Cerebellar cortex (tissue), 1 donor: ENCODE measurements at regions not wholly inside any gene's neighbourhood (a gene's known extent, or its start where the extent isn't known, plus 50 kb on each side); places are given as distances from the start of the nearest gene placed in this dataset.

Source experiments
- DNase-seq: peaks from one replicate; pipeline ENCODE4 v3.0.0-alpha.2; 2015; ENCODE audit warnings: low spot score

- DNase-seq = no peak
These were observed 319.7 kb upstream of the ARGLU1 start for GRCh38 chr13:106887686-106888085.

- DNase-seq = no peak
These were observed 316.0 kb upstream of the ARGLU1 start for GRCh38 chr13:106883976-106884375.

DNA sequence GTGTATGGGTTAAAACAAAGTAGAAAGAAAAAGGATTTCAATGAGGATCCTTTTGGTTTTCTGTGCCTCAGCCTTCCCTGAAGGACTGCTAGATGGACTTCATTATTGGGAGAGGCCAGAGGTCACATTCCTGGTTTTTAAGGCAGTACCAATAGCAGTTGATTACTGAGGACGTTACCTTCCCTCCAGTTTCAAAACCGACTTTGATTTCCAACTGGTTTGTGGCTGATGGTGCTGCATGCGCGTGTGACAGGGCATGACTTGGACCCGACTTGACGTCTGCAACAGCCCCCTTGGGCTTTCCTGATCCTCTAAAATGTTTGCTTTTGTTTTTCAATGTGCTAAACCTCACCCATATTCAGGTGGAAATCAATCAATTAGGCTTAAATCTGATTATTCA lies 314.3 kb upstream of the ARGLU1 start:
- no peak for DNase-seq

DNA sequence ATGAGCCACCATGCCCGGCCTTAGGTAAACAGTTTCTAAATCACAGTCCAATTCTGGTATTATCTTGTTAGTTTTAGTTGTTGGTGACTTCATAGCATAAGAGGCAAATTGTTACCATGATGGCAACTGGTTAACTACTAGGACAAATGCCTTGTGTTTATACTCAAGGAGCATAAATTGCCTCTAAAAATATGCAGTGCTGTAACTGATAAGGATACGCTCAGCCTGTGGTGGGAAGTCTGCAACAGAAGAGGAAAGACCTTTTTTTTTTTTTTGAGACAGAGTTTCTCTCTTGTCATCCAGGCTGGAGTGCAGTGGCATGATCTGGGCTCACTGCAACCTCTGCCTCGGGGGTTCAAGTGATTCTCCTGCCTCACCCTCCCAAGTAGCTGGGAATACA lies 311.9 kb upstream of the ARGLU1 start:
- DNase-seq = no peak

GRCh38 chr13:106874323-106874722 lies 306.4 kb upstream of the ARGLU1 start:
- no peak for DNase-seq

DNA sequence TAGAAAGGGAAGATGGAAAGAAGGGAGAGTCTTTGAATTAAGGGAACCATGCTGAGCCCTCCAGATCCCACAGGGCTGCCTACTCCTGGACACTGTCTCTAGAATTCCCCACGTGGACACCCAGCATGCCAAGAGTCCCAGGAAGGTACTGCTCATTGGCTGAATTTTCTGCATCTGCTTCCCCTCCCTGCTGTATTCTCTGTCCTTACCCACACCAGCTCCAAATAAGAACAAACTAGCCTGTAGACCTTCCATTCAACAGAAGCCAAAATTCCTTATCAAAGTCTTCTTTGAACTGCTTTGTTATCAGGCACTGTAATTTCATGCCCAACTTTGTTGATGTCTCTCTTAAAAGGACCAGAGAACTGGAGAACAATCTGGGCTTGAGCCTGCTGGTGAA lies 305.9 kb upstream of the ARGLU1 start:
- no peak for DNase-seq

DNA sequence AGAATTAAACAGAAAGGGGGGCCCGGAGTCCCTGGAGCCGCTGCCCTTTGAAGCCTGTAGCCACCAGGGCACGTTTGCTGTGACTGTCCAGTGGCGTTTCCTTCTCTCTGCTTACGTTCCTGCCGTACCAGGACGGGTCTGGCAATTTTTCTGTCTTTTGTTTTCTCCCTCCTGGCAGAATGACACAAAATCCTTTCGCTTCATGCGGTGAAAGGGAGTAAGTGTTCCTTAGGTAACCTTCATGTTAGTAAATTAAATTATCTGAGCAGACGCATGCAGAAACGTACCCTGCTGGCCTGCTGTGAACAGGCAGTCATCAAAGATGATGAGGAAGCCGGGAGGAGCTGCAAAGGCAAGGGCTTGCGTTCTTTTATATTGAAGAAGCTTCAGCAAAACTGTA lies 299.3 kb upstream of the ARGLU1 start:
- DNase-seq = no peak

- DNase-seq = no peak
These were observed 297.9 kb upstream of the ARGLU1 start for GRCh38 chr13:106865716-106866440.

DNA sequence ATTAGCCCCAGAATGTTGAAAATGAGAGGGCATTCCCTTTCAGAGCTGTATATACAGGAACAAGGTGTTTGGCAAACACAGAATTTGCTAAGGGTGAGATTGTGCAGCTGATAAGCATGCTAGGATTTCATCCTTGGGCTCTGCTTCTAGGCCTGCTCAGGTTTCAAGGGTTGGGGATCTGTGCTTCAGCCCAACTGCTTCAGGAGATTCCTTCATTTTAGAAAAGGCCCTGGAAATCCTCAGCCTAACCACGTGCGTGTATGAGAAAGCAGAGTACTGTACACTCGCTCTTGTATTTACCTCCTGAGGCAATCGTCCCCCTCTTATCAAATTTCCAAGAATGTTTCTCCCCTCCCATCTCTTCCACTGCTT lies 291.6 kb upstream of the ARGLU1 start:
- no peak for DNase-seq

DNA sequence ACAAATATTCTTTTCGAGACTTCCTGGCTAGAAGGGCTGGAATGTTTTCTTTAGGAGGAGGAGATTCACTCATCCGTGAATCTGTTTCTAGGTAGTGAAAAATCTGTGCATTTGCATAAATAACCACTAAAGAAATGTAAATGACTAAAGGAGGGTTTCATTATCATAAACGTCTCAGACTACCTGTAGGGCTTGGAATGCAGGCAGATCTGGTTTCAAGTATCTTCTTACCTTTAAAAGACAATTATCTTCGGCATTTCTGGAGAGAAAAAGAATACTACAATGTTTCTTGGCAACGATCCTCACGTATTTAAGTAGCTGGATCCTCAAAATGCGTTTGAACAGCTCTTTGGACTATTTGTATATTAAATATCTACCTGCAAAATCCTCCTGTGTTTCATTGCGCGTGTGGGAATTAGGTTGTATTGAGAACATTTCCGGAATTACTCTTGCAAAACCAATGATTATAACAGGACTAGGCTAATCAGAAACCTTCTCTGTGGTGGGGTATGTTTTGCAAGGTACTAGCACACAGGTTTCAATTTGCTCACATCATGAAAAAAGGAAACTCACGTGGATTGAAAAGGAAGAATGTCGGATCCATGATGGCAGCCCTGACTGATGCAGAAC lies 291.1 kb upstream of the ARGLU1 start:
- DNase-seq = no peak

- no peak for DNase-seq
These were observed 284.5 kb upstream of the ARGLU1 start for GRCh38 chr13:106852436-106852835.

- no peak for DNase-seq
These were observed 283.2 kb upstream of the ARGLU1 start for GRCh38 chr13:106850973-106851650.

GRCh38 chr13:106846571-106847448 lies 278.9 kb upstream of the ARGLU1 start:
- no peak for DNase-seq

DNA sequence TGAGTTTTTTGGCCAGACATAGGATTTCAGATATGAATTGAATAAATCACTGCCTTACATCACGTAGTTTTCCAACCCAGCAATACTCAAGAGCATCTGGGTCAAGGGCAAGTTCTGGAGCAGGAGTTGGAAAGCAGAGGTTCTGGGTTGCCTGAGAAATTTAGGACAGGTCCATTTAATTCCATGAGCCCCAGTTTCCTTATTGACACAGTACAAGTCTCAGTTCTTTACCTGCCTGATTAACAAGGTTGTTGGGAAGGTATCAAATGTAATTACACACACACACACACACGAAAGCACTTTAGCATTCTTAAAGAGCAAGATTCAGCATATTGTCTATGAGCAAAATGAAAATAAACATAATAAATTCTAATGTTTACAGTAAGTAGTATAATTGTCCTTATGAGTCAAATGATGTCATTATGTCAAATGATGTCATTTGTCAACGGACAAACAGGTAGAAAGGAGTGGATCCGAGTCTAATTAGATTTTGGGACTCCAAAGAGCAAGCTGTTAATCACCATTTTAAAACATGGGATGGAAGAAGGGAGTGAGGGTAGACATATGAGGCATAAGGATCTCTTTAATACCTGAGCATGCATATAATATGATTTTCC lies 268.4 kb upstream of the ARGLU1 start:
- DNase-seq = no peak

DNA sequence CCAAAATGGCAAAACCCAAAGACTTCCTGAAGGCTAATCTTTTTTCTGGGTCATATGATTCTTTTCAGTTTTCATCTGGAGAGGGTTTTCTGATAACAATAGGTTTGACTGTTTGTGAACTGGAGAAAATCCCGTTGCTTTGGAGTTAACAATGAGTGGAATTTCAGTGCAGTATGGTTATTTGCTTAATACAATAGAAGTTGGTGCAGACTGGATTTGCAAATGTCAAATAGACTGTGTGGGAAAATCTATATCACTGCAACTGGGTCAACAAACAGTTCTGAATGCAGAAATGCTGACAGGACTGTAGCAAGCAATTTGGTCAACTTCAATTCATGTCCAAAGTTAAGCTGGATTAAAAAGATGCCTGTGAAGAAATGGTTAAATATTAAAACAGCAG lies 267.5 kb upstream of the ARGLU1 start:
- DNase-seq = no peak

DNA sequence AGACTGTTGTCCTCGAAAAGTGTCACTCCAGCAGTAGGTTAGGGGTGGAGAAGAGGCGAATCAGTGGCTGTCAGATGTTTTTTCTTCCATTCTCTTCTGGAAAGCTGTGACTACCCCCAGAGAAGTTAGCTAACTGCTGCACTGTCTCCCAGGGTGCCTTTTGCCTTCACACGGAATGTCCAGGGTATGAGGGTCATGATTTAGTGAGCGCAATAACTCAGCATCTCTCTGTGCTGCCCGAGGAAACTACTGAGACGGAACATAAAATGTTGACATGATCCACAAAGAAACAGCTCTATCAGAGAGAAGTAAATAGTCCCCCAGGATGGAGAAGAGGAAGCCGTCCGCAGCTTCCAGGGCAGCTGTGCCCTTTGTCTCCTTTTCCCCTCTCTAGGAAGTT lies 254.0 kb upstream of the ARGLU1 start:
- DNase-seq = no peak

DNA sequence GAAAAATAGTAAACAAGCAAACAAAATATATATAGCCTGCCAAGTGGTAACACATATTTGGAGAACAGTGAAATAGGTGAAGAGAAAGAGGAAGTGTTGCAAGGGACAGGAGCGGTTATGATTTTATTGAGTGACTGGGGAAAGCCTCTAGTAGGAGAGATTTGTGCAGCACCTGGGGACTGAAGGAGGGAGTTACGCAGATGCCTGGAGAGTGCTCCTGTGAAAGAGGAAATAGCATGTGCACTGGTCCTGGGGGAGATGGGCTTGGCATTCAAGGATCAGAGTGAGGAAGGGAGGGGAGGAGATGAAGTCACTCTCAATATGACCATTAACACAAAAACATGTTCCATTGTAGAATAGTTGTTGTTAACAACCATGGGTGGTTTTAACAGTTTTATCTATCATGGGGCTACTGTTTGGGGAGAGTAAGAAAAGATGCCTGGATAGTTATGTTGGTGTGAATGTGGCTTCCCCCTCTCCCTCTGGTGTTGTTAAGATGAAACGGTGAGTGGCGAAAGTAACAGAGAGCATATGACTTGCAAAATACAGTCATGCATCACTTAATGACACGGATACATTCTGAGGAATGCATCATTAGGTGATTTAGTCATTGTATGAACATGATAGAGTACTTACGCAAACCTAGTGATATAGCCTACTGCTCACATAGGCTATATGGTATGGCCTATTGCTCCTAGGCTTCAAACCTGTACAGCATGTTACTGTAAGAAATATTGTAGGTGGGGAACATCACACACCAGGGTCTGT lies 251.7 kb upstream of the ARGLU1 start:
- DNase-seq = no peak

GRCh38 chr13:106818971-106819370 lies 251.0 kb upstream of the ARGLU1 start:
- no peak for DNase-seq

DNA sequence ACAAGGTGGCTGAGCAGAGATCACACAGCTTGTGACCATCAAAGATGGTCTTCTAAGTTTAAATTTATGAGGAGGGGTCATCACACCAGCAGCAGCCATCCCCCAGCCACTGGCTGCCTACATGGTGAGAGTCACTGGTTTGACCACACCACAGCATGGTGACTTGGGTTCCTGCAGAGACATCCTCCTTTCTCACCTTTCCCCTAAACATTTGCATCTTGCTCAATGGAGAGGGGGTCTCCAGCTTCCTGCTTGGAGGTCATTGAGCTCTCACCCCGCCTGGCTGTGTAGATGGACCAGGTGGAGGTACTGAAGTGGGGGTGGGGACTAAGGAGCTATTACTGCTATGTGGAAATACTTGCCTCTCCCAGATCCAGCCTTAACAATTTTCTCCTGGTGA lies 247.6 kb upstream of the ARGLU1 start:
- DNase-seq = no peak

DNA sequence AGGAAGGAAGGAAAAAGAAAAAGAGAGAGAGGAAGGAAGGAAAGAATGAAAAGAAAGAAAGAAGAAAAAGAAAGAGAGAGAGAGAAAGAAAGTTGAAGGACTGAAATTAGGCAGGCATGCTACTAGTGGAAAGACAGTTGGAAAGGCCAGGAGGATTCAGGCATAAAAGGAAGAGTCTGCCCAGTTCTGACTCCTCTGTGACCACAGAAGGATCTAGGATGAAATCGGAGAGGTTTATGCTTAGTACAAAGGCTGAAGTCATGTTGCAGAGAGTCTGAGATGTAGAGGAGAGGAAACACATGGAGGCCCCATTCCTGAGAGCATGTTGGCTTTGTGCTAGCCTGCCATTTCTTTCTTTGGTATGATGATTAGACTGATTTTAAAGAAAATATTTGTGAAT lies 246.5 kb upstream of the ARGLU1 start:
- DNase-seq = no peak

DNA sequence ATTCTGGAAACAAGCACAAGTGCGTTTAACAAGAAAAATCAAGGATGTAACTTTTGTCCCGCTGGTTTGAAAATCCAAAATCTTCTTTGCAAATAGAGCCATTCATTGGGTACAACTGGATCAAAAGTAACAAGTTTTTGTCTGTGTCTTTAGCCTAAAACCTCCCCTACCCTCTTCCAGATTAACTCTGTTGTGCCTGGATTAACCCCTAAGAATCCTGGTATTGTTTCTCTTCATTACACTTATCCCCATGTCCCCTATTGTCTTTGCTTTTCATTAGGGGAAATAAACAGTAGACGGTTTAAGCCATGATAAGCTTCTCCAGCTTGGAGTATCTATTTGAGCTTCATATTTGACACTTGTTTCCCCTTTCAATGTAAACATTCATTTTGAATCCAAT lies 242.1 kb upstream of the ARGLU1 start:
- no peak for DNase-seq
